GM12878 (cell line): ENCODE measurements at regions not wholly inside any gene's neighbourhood (a gene's known extent, or its start where the extent isn't known, plus 50 kb on each side); places are given as distances from the start of the nearest gene placed in this dataset.

ENCODE experiments used
- ATAC-seq: fragments of 200-7000 bp; cut with Tn5 transposase; 3 replicates; pipeline ENCODE4 v1.9.1; 2020; ENCODE audit warnings: mild to moderate bottlenecking, moderate library complexity
- BruUV-seq: library from RNA; stranded (reverse); fragments of 400-500 nt; replicated peaks from 2 replicates; lab custom pipeline; 2021; lab: Mats Ljungman, UMichigan
- CTCF ChIA-PET: fragments of 300-600 bp; sonication (Branson Sonifier 250); formaldehyde crosslinking; extraction: SDS; loops from one replicate; lab custom pipeline; 2021; ENCODE audit warnings: inconsistent platforms; lab: Yijun Ruan, JAX
- POLR2A ChIA-PET: fragments of 350-600 bp; formaldehyde crosslinking; extraction: SDS; loops from one replicate; lab custom pipeline; 2021; ENCODE audit warnings: inconsistent platforms; lab: Charles Lee
- RAD21 ChIA-PET: fragments of 300-600 bp; sonication (Branson Sonifier 250); formaldehyde crosslinking; loops from one replicate; lab custom pipeline; 2023; ENCODE audit warnings: antibody characterized with exemption; ENCODE audit not compliant: unreplicated experiment; lab: Charles Lee
- SMC1A ChIA-PET: fragments of 300-600 bp; sonication (Branson Sonifier 250); formaldehyde crosslinking; loops from one replicate; lab custom pipeline; 2023; ENCODE audit not compliant: unreplicated experiment, uncharacterized antibody; lab: Charles Lee
- DNase-seq: peaks from one replicate; pipeline ENCODE4 v3.0.0-alpha.2; 2011; ENCODE audit warnings: low read depth, low spot score
- FAIRE-seq: peaks from 3 replicates; lab custom pipeline; 2011; peaks lifted over from hg19 to GRCh38; lab: Jason Lieb, UNC
- H2AFZ ChIP-seq: 2 replicates; pipeline ENCODE4 v1.6.0; 2011; ENCODE audit warnings: low read depth, low read length, control low read depth; ENCODE audit not compliant: control insufficient read depth
- H3K27ac ChIP-seq: 2 replicates; pipeline ENCODE4 v1.5.1; 2011; ENCODE audit warnings: control low read depth; ENCODE audit not compliant: control insufficient read depth, insufficient read depth
- H3K27me3 ChIP-seq, 2 experiments: replicated peaks in 1 of 2; 2 replicates each; pipeline versions ENCODE4 v1.6.0 to v1.6.1; 2011; ENCODE audit warnings: low read length in 1 of 2; ENCODE audit not compliant: control insufficient read depth in 2 of 2, insufficient read depth in 2 of 2
- H3K36me3 ChIP-seq, 2 experiments: 2 replicates each; pipeline ENCODE4 v1.5.1; 2011; ENCODE audit warnings: low read length in 1 of 2; ENCODE audit not compliant: control insufficient read depth in 2 of 2, insufficient read depth in 2 of 2
- H3K4me1 ChIP-seq: 2 replicates; pipeline ENCODE4 v1.6.1; 2011; ENCODE audit warnings: mild to moderate bottlenecking, low read length, moderate library complexity, mixed read lengths; ENCODE audit not compliant: control insufficient read depth, insufficient read depth
- H3K4me2 ChIP-seq: 2 replicates; pipeline ENCODE4 v1.6.0; 2011; ENCODE audit warnings: control low read depth; ENCODE audit not compliant: control insufficient read depth, insufficient read depth
- H3K4me3 ChIP-seq: fragments of 200-600 bp; sonication (generic); 2 replicates; pipeline ENCODE4 v1.5.1; 2016
- H3K79me2 ChIP-seq: 2 replicates; pipeline ENCODE4 v1.6.0; 2011; ENCODE audit warnings: low read length; ENCODE audit not compliant: control insufficient read depth, insufficient read depth
- H3K9ac ChIP-seq: 2 replicates; pipeline ENCODE4 v1.8.0; 2011; ENCODE audit warnings: low read length, control low read depth, mixed read lengths; ENCODE audit not compliant: control insufficient read depth, insufficient read depth
- H3K9me3 ChIP-seq: replicated peaks from 3 replicates; pipeline ENCODE4 v1.5.1; 2011; ENCODE audit warnings: mild to moderate bottlenecking, low read length; ENCODE audit not compliant: control insufficient read depth, insufficient read depth
- H4K20me1 ChIP-seq: 2 replicates; pipeline ENCODE4 v1.6.0; 2011; ENCODE audit not compliant: control insufficient read depth, insufficient read depth
- BCL11A ChIP-seq: IDR thresholded peaks from 2 replicates; pipeline ENCODE4 v1.6.1; 2011; ENCODE audit warnings: low read depth, low read length
- E4F1 ChIP-seq: fragments of 450-650 bp; IDR thresholded peaks from 2 replicates; pipeline ENCODE4 v1.6.1; 2018; ENCODE audit warnings: borderline replicate concordance, mild to moderate bottlenecking; ENCODE audit not compliant: partially characterized antibody
- ELK1 ChIP-seq: IDR thresholded peaks from 2 replicates; pipeline ENCODE4 v1.6.1; 2012; ENCODE audit warnings: low read depth, low read length, improper control_type of control experiment
- HDAC2 ChIP-seq: fragments of 200-600 bp; sonication (generic); IDR thresholded peaks from 2 replicates; pipeline ENCODE4 v1.6.1; 2017
- HSF1 ChIP-seq: fragments of 150-350 bp; IDR thresholded peaks from 2 replicates; pipeline ENCODE4 v1.6.1; 2014; ENCODE audit warnings: mild to moderate bottlenecking, low read depth, low read length
- IKZF2 ChIP-seq, 2 experiments: fragments of 450-650 bp; IDR thresholded peaks; 2 replicates each; pipeline ENCODE4 v1.6.1; 2017; ENCODE audit warnings: mild to moderate bottlenecking in 2 of 2, moderate library complexity in 2 of 2
- IRF5 ChIP-seq: fragments of 450-650 bp; IDR thresholded peaks from 2 replicates; pipeline ENCODE4 v1.6.1; 2017; ENCODE audit warnings: borderline replicate concordance
- MTA2 ChIP-seq: fragments of 450-650 bp; IDR thresholded peaks from 2 replicates; pipeline ENCODE4 v1.6.1; 2016; ENCODE audit warnings: low read depth, mild to moderate bottlenecking, moderate library complexity
- POLR2AphosphoS2 ChIP-seq: IDR thresholded peaks from 2 replicates; pipeline ENCODE4 v1.6.1; 2011; ENCODE audit warnings: low read depth, mild to moderate bottlenecking, low read length, improper control_type of control experiment, moderate library complexity
- SMAD5 ChIP-seq: IDR thresholded peaks from 2 replicates; pipeline ENCODE4 v1.6.1; 2016; ENCODE audit warnings: antibody characterized with exemption, low read depth
- SUPT20H ChIP-seq: IDR thresholded peaks from 2 replicates; pipeline ENCODE4 v1.6.1; 2011; ENCODE audit warnings: low read depth, mild to moderate bottlenecking, low read length, moderate library complexity, borderline replicate concordance; ENCODE audit not compliant: control insufficient read depth
- TAF1 ChIP-seq: IDR thresholded peaks from 2 replicates; pipeline ENCODE4 v1.6.1; 2011; ENCODE audit warnings: mild to moderate bottlenecking, low read depth, low read length, borderline replicate concordance
- TCF12 ChIP-seq: IDR thresholded peaks from 2 replicates; pipeline ENCODE4 v1.6.1; 2011; ENCODE audit warnings: low read depth, mild to moderate bottlenecking, low read length
- ZNF24 ChIP-seq: fragments of 450-650 bp; IDR thresholded peaks from 2 replicates; pipeline ENCODE4 v1.6.1; 2017; ENCODE audit warnings: antibody characterized with exemption, mild to moderate bottlenecking
- ZSCAN29 ChIP-seq: fragments of 450-650 bp; IDR thresholded peaks from 2 replicates; pipeline ENCODE4 v1.6.1; 2017; ENCODE audit warnings: mild to moderate bottlenecking, moderate library complexity
- ZZZ3 ChIP-seq: IDR thresholded peaks from 2 replicates; pipeline ENCODE4 v1.6.1; 2011; ENCODE audit warnings: low read depth; ENCODE audit not compliant: control insufficient read depth, insufficient read length
- WGBS: methylation state at CpG from one replicate; pipeline ENCODE4 v1.1.6; 2016; ENCODE audit warnings: low lambda C conversion rate; ENCODE audit not compliant: insufficient replicate concordance, insufficient coverage; ENCODE audit errors: missing lambda C conversion rate; 5-methylcytosine and 5-hydroxymethylcytosine counted together
- in situ Hi-C: fragments of 300-500 bp; cut with MboI; formaldehyde crosslinking; loops from 9 replicates; pipeline ENCODE4 v1.14.3; 2018; ENCODE audit warnings: mixed read lengths
- intact Hi-C: fragments of 100-400 bp; cut with micrococcal nuclease; formaldehyde crosslinking; loops from one replicate; pipeline ENCODE4 v1.14.2; 2022; ENCODE audit not compliant: unreplicated experiment

GRCh38 chr13:73608711-73609485 is 525.3 kb downstream of the KLF12 start (continued):
- TF ChIP-seq E4F1: no peak

GRCh38 chr13:73608157-73608516 is 526.1 kb downstream of the KLF12 start:
- Histone ChIP-seq H3K4me2 (no peak overlapping the region), H3K36me3 (no peaks in the 10 kb centered on the region), H3K9ac (no peak overlapping the region), H3K4me3 (no peak overlapping the region), H3K27me3 (no peaks in the 10 kb centered on the region), H3K79me2 (no peaks in the 10 kb centered on the region), H3K27ac (no peak overlapping the region), H4K20me1 (no peaks in the 10 kb centered on the region), H3K9me3 (no peaks in the 10 kb centered on the region), H2AFZ (no peak overlapping the region), H3K4me1 (no peaks in the 10 kb centered on the region)
- FAIRE-seq (no peak), ATAC-seq (no peak), DNase-seq (no peak)
- TF ChIP-seq BCL11A (no peak), SUPT20H (no peak), HDAC2 (no peak), TAF1 (no peak), ELK1 (no peak), IKZF2 (IDR thresholded peaks at IDR 0.05) (no peak), SMAD5 (no peak), TCF12 (no peak), MTA2 (no peak), ZZZ3 (no peak), ZNF24 (no peak), POLR2AphosphoS2 (no peak), HSF1 (no peak), ZSCAN29 (no peak), IRF5 (no peak)
- ChIA-PET RAD21 (no interaction called here), POLR2A (no interaction called here), CTCF (no interaction called here), SMC1A (no interaction called here)
- WGBS: 47% methylated on average over 2 of the region's 2 CpGs
- intact Hi-C loops (no loop called here), in situ Hi-C loops (no loop called here)
- no TSS peak for BruUV-seq
